Epithelial cell of proximal tubule (primary cell): ENCODE measurements at regions not wholly inside any gene's neighbourhood (a gene's known extent, or its start where the extent isn't known, plus 50 kb on each side); places are given as distances from the start of the nearest gene placed in this dataset.

Experiments used
- DNase-seq: peaks from one replicate; pipeline ENCODE4 v3.0.0-alpha.2; 2011; ENCODE audit warnings: low read depth
- H3K4me3 ChIP-seq: 2 replicates; pipeline ENCODE4 v1.5.1; 2011; ENCODE audit warnings: low read depth, mild to moderate bottlenecking, low read length
- CTCF ChIP-seq: conservative IDR thresholded peaks from 2 replicates; pipeline ENCODE4 v1.5.1; 2012; ENCODE audit warnings: low read depth, mild to moderate bottlenecking, low read length

- no peak overlapping the region for H3K4me3 ChIP-seq
- no peak for DNase-seq
- no peak for TF ChIP-seq CTCF
Observed at GRCh38 chr9:86812616-86813015, 134.7 kb downstream of the GAS1 start.

DNA sequence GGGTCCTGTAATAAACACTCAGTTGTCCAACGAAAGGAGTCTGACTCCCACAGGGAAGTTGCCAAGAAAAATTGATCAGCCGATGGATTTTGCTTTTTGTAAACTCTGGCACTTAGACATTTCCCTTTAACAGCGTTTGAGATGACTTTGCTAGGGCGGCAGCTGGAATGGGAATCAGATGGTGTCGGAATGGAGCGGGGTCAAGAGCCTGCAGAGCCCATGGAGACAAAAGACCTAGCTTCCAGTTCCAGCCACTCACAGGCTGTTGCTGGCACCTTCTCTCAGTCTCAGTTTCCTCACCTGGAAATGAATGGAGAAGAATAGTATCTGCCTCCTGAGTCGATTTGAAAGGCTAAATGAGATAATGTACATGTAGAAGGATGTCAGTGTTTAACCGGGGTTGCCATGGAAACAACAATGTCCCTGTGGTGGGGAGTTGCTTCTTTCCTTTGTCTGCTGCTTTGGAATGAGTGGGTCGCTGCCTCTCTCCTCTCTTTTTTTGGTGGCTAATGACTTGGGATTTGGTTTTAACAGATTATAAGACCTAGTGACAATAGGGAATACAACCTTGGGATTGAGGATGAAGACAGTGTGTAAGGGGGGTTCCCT, 137.4 kb downstream of the GAS1 start:
- no peak for TF ChIP-seq CTCF
- H3K4me3 ChIP-seq = no peak overlapping the region
- DNase-seq = no peak

DNA sequence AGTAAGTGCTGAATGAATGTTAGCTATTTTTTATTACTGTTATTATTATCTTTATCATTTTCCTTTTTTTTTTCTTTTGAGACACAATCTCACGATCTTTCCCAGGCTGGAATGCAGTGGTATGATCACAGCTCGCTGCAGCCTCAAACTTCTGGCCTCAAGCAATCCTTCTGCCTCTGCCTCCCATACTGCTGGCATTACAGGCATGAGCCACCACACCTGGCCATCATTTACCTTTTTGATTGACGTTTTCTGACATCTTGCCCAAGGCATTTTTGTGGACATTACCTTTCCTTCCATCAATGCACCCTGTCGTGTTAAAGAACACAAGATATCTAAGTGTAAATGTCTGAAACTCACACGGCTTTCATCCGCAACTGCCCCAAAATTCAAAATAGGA, 138.2 kb downstream of the GAS1 start:
- no peak overlapping the region for H3K4me3 ChIP-seq
- TF ChIP-seq CTCF = no peak
- DNase-seq = no peak

GRCh38 chr9:86807367-86807976, 139.8 kb downstream of the GAS1 start:
- DNase-seq = no peak
- no peak overlapping the region for H3K4me3 ChIP-seq
- TF ChIP-seq CTCF = no peak

DNA sequence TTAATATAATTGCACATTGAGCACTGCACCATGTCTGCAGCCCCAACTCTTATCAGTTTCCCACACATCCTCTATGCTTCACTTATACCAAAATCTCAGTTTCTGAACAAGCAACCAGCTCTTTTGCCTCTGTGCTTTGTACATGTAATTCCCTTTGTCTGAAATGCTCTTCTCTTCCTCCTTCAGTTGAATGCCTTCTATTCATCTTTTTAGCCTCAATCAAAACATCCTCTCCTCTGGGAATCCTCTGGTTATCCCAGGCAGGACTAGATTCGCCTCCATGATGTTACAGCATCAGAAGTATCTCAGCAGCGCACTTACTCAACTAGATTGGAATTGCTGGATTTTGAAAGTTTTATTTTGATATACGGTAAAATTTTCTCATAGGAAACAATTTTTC, 143.3 kb downstream of the GAS1 start:
- no peak for DNase-seq
- no peak for TF ChIP-seq CTCF

DNA sequence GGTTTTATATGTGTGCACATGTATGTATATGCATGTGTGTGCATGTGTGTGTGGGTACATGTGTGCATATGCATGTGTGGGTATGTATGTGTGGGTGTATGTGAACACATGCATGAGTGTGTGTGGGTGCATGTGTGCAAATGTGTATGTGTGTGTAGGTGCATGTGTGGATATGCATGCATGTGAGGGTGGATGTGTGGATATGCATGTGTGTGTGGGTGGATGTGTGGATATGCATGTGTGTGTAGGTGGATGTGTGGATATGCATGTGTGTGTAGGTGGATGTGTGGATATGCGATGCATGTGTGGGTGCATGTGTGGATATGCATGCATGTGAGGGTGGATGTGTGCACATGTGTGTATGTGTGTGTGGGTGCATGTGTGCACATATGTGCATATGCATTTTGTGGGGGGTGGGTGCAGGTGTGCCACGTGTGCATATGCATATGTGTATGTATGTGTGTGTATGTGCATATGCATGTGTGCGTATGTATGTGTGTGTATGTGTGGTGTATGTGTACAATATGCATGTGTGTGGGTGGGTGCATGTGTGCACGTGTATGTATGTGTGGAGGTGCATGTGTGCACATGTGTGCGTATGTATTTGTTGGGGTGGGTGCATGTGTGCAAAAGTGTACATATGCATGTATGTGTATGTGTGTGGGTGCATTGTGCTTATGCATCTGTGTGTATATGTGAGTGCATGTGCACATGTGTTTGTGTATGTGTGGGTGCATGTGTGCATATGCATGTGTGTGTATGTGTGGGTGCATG, 144.2 kb downstream of the GAS1 start:
- TF ChIP-seq CTCF = no peak
- no peak for DNase-seq
- no peak overlapping the region for H3K4me3 ChIP-seq

More for the DNA sequence above, 143.3 kb downstream of the GAS1 start:
- no peak overlapping the region for H3K4me3 ChIP-seq
